Activated CD8-positive, alpha-beta memory T cell treated with anti-CD3 and anti-CD28 coated beads for 36 hours (primary cell): ENCODE measurements at regions not wholly inside any gene's neighbourhood (a gene's known extent, or its start where the extent isn't known, plus 50 kb on each side); places are given as distances from the start of the nearest gene placed in this dataset.

Source experiments
- CTCF ChIA-PET: fragments of 350-600 bp; sonication (Branson Sonifier 250); formaldehyde crosslinking; loops from one replicate; lab custom pipeline; 2021; ENCODE audit warnings: antibody characterized with exemption; lab: Charles Lee
- POLR2A ChIA-PET: fragments of 350-600 bp; sonication (Branson Sonifier 250); formaldehyde crosslinking; loops from one replicate; lab custom pipeline; 2021; ENCODE audit warnings: antibody characterized with exemption; lab: Charles Lee

DNA sequence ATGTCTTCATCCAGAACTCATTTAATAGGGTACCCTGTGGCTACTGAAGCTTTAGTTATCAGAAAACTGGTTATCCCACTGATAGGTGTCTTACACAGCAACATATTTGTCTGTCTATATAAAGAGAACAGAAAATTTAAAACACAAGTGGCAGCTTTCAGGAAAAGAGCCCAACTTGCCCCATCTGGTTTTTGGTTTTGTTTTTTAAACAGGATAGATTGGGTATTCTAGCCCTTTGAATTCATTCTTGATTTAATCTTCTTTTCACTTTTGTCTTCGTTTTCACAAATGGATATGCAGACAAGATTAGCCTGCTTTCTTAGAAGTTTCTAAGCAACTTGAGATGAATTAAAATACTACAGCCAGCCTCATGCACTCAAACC, 91.3 kb downstream of the KLF6 start:
- POLR2A ChIA-PET = interaction anchor here (0.6 kb wide), 1 partner anchor 59 kb away, joined by 8 read pairs; no protein-coding TSS in a partner anchor
- CTCF ChIA-PET = no interaction called here

- POLR2A ChIA-PET = interaction anchor here (0.6 kb wide), 1 partner anchor 59 kb away, joined by 8 read pairs; no protein-coding TSS in a partner anchor
- CTCF ChIA-PET = no interaction called here
Measured at GRCh38 chr10:3693022-3693697, 91.8 kb downstream of the KLF6 start.

DNA sequence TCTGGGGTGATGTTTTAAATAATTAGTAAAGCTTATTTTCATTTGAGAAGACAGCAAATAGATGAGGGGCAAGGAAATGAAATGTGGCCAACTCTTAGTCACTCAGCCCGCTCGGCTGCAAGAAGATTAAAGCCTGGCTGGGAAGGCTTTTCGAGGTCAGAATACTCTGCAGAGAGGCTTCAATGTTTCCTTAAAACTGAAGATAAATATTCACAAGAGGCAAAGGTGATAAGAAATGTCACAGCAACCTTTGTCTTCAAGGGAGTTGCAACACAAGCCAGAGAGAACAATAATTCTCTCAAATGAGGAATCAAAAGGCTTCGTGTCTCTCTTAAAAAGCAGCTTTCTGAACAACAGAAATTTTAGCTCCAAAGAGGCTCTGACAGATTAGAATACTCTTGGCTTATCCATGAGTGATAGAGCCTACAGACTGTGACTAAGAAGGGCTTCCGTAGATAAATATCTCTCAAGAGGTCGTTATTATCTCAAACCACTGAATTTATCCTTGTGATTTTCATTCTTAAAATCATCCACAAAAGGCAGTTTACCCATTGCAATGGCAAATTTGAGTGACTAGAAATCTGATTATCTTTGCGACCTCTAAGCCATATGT, 92.5 kb downstream of the KLF6 start:
- POLR2A ChIA-PET = no interaction called here
- CTCF ChIA-PET = no interaction called here

GRCh38 chr10:3691482-3691881, 93.5 kb downstream of the KLF6 start:
- CTCF ChIA-PET = no interaction called here
- POLR2A ChIA-PET = no interaction called here

DNA sequence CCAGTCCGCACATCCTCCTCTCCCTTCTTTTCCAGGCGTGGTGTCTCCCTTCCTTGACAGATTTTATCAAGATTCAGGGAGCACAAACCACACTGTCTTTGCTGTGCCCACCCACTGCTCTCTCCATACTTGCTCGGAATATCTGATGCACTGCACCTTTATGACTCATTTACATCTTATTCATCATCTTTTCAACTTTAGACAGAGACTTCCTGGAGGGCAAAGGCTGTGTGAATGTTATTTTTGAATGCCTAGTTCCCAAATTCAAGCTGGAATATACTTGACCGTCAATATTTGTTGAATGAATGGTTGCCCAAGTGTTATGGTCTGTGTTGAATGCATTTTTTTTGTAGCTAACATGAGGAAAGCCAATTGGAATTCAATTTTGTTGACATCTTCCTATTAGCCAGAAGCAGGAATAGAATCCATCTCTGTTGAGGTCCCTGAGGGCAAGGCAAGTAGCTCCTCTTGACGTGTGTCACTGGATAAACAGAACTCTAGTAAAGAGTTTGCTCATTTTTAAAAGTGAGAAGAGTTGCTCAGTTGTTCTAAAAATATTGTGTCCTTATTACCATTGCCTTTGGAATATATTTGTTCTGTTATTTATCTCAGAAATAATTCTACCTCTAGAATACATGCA, 95.0 kb downstream of the KLF6 start:
- ChIA-PET POLR2A (interaction anchor here (1.0 kb wide), 1 partner anchor 86 kb away, joined by 3 read pairs; no protein-coding TSS in a partner anchor), CTCF (interaction anchor here (0.6 kb wide), 1 partner anchor 356 kb away, joined by 3 read pairs; no protein-coding TSS in a partner anchor)

GRCh38 chr10:3687510-3688081, 97.4 kb downstream of the KLF6 start:
- POLR2A ChIA-PET = no interaction called here
- CTCF ChIA-PET = interaction anchor here (0.8 kb wide), 1 partner anchor 70 kb away, joined by 3 read pairs; no protein-coding TSS in a partner anchor

DNA sequence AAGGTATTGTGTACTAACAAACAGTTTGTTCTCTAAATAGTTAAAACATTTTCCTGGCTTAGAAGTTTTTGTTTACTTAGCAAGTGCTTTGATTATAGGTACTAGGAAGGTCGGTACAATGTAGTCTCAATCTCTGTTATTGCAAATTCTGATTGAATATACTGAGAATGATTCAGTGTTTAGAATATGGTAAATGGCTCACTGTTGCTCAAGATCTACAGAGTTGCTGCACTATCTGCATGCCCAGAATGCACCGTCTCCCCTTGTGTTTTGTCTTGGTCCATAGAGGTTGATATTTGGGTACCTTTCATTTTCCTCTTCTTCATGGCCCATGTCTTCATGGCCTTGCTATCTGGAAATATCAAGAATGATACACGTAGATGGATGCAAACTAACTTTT, 99.6 kb downstream of the KLF6 start:
- ChIA-PET CTCF (no interaction called here), POLR2A (no interaction called here)

DNA sequence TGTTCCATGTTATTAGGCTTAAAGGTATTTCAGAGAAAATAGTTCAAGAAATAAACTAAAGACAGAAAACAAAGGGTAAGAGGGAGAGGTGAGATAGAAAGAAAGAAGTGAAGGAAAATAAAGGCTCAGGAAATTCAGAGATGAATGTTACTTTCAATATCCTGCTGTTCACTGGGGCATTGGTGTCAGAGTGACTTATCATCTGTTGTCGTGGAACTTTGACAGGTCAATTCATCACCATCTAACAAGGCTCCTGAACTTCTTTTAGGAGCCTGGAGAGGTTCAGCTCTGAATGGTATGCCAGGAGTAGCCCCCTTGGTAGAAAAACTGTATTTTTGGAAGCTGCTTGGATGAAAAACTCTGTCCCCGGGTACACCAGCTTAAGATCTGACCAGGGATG, 100.1 kb downstream of the KLF6 start:
- POLR2A ChIA-PET = no interaction called here
- CTCF ChIA-PET = no interaction called here

DNA sequence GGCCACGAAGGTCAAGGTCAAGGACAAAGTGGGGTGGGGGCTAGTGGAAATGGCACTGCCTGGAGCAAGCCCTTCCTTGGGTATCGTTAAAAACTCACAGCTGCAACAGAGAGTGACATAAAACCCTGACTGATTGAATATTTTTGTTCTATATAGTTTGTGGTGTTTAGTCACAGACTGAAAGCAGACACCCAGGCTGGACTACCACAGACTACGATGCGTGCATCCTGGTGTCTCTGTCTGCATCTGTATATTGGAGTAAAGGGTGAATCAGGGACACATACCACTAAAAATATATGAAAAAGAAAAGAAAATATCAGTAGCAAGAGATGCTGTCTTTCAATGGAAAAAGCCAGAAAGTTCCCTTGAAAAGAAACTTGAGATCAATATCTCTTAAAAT, 101.4 kb downstream of the KLF6 start:
- CTCF ChIA-PET = no interaction called here
- POLR2A ChIA-PET = no interaction called here

GRCh38 chr10:3682745-3683144, 102.3 kb downstream of the KLF6 start:
- CTCF ChIA-PET = no interaction called here
- POLR2A ChIA-PET = no interaction called here

DNA sequence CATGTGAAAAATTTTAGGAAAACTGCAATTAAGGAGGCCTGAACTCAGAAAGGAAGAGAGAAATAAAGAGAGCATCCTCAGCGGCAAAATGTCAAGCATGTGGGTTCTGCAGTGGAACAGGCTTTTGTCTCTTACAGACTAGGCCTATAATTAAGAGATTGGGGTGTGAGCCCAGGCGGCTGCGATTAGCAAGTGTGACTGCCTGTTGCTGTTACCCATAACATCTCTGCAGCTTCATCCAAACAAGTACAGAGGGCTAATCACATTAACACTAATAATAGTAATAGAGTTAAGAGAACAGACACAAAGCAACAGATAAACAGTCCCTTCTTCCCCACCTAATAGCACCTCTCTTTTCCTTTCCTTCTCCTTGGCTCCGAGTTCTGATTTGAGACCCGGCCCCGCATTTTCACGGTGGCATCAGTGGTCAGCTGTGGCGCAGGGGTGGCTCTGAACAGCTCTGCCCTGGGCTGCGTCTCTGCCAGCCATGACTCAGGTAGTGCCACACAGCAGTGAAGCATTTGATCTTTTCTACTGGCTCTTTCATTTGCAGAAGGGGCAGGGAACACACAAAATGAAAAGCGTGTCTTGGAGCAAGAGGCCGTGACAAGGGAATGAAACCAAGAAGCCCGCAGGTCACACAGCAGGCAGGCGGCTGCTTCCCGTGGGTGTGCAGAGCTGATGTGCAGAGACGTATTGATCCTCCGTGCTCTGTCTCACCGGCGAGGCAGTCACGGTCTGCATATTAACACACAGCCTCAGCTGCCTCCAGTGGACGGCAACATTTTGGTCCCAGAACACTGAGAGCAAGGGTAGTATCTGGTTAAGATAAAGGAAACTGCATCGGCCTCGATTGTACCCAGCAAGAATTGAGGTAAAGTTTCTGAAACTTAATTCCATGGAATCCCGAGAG, 103.1 kb downstream of the KLF6 start:
- ChIA-PET POLR2A (no interaction called here), CTCF (no interaction called here)

DNA sequence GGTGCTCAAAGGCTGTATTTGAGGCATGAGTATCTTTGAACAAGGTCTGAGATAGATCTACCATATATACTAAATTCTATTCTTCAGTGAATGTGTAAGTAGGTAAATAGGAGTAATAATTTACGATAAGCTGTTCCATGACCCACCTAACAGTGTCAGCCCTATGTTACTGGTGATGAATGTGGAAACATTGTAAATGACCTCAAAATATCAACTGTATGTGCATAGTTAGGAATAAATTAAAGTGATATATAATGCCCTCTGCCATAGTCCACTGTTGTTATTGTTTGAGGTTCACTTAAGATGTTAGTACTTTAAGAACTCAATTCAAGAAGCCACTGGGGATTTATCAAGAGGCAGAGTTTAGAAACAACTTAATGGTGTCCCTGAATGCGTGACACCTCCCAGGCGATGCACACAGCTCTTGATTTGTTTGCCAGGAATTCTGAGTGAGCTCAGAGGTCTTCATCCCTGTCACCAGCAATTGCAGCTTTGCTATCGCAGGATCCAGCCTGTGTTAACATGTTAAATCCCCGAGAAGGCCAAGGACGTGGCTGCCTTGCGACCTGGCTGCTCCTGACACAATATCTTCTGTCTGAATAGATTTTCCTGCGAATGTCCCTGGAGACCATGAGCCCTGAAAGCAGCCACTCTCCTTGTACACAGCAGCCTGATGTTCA, 104.9 kb downstream of the KLF6 start:
- ChIA-PET POLR2A (no interaction called here), CTCF (no interaction called here)

- POLR2A ChIA-PET = no interaction called here
- CTCF ChIA-PET = no interaction called here
Measured at GRCh38 chr10:3678629-3679227, 106.3 kb downstream of the KLF6 start.

GRCh38 chr10:3676564-3676963, 108.4 kb downstream of the KLF6 start:
- ChIA-PET POLR2A (no interaction called here), CTCF (no interaction called here)

- ChIA-PET POLR2A (no interaction called here), CTCF (no interaction called here)
Measured at GRCh38 chr10:3672220-3672619, 112.8 kb downstream of the KLF6 start.

DNA sequence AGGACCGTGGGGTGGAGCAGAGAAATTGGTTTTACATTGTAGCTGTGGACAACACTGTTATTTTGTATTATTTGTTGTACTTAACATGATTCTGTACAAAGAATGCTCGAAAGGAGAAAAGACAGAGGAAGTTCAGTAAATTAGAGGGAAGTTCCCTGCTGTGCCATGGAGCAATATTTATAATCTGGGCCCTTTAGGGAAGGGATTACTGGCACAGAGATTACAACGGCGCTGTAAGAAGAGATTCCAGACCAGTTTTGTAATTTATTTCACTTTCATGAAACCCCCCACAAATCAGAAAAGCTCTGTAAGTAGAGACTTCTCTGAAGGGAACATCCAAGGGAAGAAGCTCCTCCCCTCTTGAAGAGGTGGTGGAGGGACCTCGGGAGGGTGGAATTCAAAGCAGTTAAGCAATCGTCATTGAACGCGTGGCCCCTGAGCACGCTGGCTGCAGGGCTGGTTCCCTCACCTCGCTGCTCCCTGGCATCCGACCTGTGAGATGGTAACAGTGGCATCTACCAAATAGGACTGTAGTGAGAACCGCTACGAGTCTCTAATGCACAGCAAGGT, 113.5 kb downstream of the KLF6 start:
- CTCF ChIA-PET = no interaction called here
- POLR2A ChIA-PET = no interaction called here

- CTCF ChIA-PET = no interaction called here
- POLR2A ChIA-PET = no interaction called here
Measured at GRCh38 chr10:3668966-3669330, 116.1 kb downstream of the KLF6 start.

DNA sequence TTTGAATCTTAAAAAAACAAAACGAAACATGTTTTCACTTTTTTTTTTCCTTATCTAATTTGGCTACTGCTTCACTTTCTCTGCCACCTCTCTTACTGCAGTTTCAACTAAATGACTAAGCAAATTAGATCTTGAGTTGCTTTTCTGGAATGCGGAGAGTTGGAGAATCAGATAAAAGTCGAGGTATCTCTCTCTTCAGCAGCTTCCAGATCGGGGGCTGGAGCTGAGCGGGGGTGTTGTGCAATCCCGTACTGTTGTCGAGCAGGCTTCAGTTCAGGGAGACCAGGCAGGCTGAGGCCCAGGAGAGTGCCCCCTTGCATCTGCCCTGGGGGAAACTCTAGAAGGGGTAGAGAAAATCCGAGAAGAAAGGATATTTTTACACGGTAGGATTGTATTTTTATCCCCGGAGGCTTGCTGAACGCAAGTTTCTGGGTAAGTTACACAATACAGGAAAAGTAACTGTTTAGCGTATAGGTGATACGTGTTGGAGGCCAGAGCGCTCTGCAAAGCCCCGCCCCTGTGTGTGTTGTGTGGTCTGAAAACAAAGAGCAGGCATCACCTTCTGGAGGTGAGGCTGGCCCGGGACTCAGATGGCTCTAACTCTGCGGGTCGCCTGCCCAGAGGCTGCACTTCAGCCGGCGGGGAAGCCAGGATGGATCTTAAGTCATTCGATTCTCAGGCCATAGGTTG, 116.6 kb downstream of the KLF6 start:
- POLR2A ChIA-PET = no interaction called here
- CTCF ChIA-PET = no interaction called here
